ENCODE measurements at regions not wholly inside any gene's neighbourhood (a gene's known extent, or its start where the extent isn't known, plus 50 kb on each side); places are given as distances from the start of the nearest gene placed in this dataset.

GRCh38 chr5:126251024-126251423, 172.2 kb upstream of the GRAMD2B start:
- intact Hi-C loops (cut with DNase I) = no loop called here
- Histone ChIP-seq H3K27ac (replicated peaks in 1 of 4) (no peak overlapping the region), H3K4me3 (no peak overlapping the region), H3K27me3 (no peaks in the 10 kb centered on the region), H3K9me3 (no peaks in the 10 kb centered on the region), H3K4me1 (no peaks in the 10 kb centered on the region), H3K36me3 (no peaks in the 10 kb centered on the region)
- WGBS = 98% methylated on average over 3 of the region's 3 CpGs
- DNase-seq (ENCODE audit: extremely low spot score) = no peak
- no peak for TF ChIP-seq EP300 (IDR thresholded peaks at IDR 0.05)
- TF ChIP-seq, protein P1, sequence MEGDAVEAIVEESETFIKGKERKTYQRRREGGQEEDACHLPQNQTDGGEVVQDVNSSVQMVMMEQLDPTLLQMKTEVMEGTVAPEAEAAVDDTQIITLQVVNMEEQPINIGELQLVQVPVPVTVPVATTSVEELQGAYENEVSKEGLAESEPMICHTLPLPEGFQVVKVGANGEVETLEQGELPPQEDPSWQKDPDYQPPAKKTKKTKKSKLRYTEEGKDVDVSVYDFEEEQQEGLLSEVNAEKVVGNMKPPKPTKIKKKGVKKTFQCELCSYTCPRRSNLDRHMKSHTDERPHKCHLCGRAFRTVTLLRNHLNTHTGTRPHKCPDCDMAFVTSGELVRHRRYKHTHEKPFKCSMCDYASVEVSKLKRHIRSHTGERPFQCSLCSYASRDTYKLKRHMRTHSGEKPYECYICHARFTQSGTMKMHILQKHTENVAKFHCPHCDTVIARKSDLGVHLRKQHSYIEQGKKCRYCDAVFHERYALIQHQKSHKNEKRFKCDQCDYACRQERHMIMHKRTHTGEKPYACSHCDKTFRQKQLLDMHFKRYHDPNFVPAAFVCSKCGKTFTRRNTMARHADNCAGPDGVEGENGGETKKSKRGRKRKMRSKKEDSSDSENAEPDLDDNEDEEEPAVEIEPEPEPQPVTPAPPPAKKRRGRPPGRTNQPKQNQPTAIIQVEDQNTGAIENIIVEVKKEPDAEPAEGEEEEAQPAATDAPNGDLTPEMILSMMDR (IDR thresholded peaks at IDR 0.05) = no peak

GRCh38 chr5:126253406-126253805, 169.8 kb upstream of the GRAMD2B start:
- 92% methylated on average over 1 of the region's 1 CpG for WGBS

GRCh38 chr5:126263591-126264184, 159.5 kb upstream of the GRAMD2B start:
- TF ChIP-seq EP300 (IDR thresholded peaks at IDR 0.05) (no peak), POLR2AphosphoS5 (IDR thresholded peaks at IDR 0.05) (no peak), POLR2A (IDR thresholded peaks at IDR 0.05; ENCODE audit: low read depth) (no peak)
- TF ChIP-seq, protein P1 (IDR thresholded peaks at IDR 0.05) = no peak

More at GRCh38 chr5:126253406-126253805, 169.8 kb upstream of the GRAMD2B start:
- Histone ChIP-seq H3K4me3 (no peak overlapping the region), H3K9me3 (peaks cover 0 to 5% (median 1%) of the 10 kb centered on the region in 4 donors), H3K36me3 (no peaks in the 10 kb centered on the region), H3K27me3 (no peaks in the 10 kb centered on the region), H3K27ac (replicated peaks in 1 of 4) (no peak overlapping the region), H3K4me1 (no peaks in the 10 kb centered on the region)
- TF ChIP-seq, protein P1 (IDR thresholded peaks at IDR 0.05) = no peak
- TF ChIP-seq POLR2AphosphoS5 (IDR thresholded peaks at IDR 0.05) (no peak), EP300 (IDR thresholded peaks at IDR 0.05) (no peak), POLR2A (IDR thresholded peaks at IDR 0.05; ENCODE audit: low read depth) (no peak)
- no peak for DNase-seq (ENCODE audit: extremely low spot score)
- intact Hi-C loops (cut with DNase I) = no loop called here

DNA sequence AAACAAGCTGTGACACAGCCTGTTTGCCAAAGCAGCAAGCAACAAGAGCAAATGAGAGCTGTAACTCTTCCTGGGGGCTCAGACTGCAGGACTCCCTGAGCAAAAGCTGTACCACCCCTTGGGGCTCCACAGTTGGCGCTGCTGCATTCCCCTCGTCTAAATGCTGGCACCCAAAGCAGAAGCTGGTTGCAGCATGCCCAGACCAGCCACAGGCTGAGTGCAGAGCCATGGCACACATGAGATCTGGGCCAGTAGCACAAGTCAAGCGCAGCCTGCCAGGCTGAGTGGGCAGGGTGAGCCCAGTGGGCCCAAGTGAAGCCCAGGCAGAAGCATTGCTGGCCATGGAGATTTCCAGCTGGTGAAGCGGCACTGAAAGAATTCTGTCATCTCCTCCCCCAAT, 157.3 kb upstream of the GRAMD2B start:
- no peak overlapping the region for H3K4me3 ChIP-seq
- intact Hi-C loops (cut with DNase I) = no loop called here
- no peaks in the 10 kb centered on the region for H3K9me3 ChIP-seq
- no peaks in the 10 kb centered on the region for H3K4me1 ChIP-seq
- no peak overlapping the region for H3K27ac ChIP-seq (replicated peaks in 1 of 4)
- no peaks in the 10 kb centered on the region for H3K36me3 ChIP-seq
- 60% methylated on average over 2 of the region's 4 CpGs for WGBS
- DNase-seq (ENCODE audit: extremely low spot score) = no peak
- H3K27me3 ChIP-seq = no peaks in the 10 kb centered on the region
- TF ChIP-seq, protein P1 (IDR thresholded peaks at IDR 0.05) = no peak
- TF ChIP-seq POLR2AphosphoS5 (IDR thresholded peaks at IDR 0.05) (no peak), POLR2A (IDR thresholded peaks at IDR 0.05; ENCODE audit: low read depth) (no peak), EP300 (IDR thresholded peaks at IDR 0.05) (no peak)

More at GRCh38 chr5:126263591-126264184, 159.5 kb upstream of the GRAMD2B start:
- Histone ChIP-seq H3K4me3 (no peak overlapping the region), H3K4me1 (no peaks in the 10 kb centered on the region), H3K27me3 (no peaks in the 10 kb centered on the region), H3K9me3 (peaks cover 0 to 9% (median 4%) of the 10 kb centered on the region in 4 donors), H3K27ac (replicated peaks in 1 of 4) (no peak overlapping the region), H3K36me3 (no peaks in the 10 kb centered on the region)
- WGBS = 77% methylated on average over 6 of the region's 6 CpGs
- intact Hi-C loops (cut with DNase I) = no loop called here
- no peak for DNase-seq (ENCODE audit: extremely low spot score)

GRCh38 chr5:126267438-126267837, 155.8 kb upstream of the GRAMD2B start:
- intact Hi-C loops (cut with DNase I) = no loop called here
- Histone ChIP-seq H3K4me1 (no peaks in the 10 kb centered on the region), H3K36me3 (no peaks in the 10 kb centered on the region), H3K27me3 (no peaks in the 10 kb centered on the region), H3K4me3 (no peak overlapping the region), H3K9me3 (no peaks in the 10 kb centered on the region), H3K27ac (replicated peaks in 1 of 4) (no peak overlapping the region)
- TF ChIP-seq EP300 (IDR thresholded peaks at IDR 0.05) = no peak
- TF ChIP-seq, protein P1 (IDR thresholded peaks at IDR 0.05) = no peak
- TF ChIP-seq POLR2AphosphoS5 (IDR thresholded peaks at IDR 0.05) = no peak
- no peak for DNase-seq (ENCODE audit: extremely low spot score)
- WGBS = 65% methylated on average over 4 of the region's 4 CpGs

All from esophagus muscularis mucosa (tissue), 4 donors.